ENCODE measurements at regions not wholly inside any gene's neighbourhood (a gene's known extent, or its start where the extent isn't known, plus 50 kb on each side); places are given as distances from the start of the nearest gene placed in this dataset.

GRCh38 chr9:110081395-110081794 is 126.6 kb downstream of the C9orf152 start:
- TF ChIP-seq RARB (CRISPR knock-in tag; IDR thresholded peaks at IDR 0.05) (no peak), ZFP3 (CRISPR knock-in tag; IDR thresholded peaks at IDR 0.05) (no peak), TSHZ2 (CRISPR knock-in tag; IDR thresholded peaks at IDR 0.05) (no peak), ZFP30 (CRISPR knock-in tag; IDR thresholded peaks at IDR 0.05) (no peak), BACH2 (CRISPR knock-in tag; IDR thresholded peaks at IDR 0.05; ENCODE audit: borderline replicate concordance) (no peak), TCF4 (CRISPR knock-in tag; IDR thresholded peaks at IDR 0.05; ENCODE audit: borderline replicate concordance) (no peak), OSR1 (CRISPR knock-in tag; IDR thresholded peaks at IDR 0.05) (no peak), ISL1 (CRISPR knock-in tag; IDR thresholded peaks at IDR 0.05) (no peak), TOX (CRISPR knock-in tag; IDR thresholded peaks at IDR 0.05; ENCODE audit: borderline replicate concordance) (no peak), ZC3H10 (CRISPR knock-in tag; IDR thresholded peaks at IDR 0.05) (no peak), GLIS3 (CRISPR knock-in tag; IDR thresholded peaks at IDR 0.05) (no peak), CREB5 (CRISPR knock-in tag; IDR thresholded peaks at IDR 0.05; ENCODE audit: low read depth) (no peak)
- TF ChIP-seq, protein P1, sequence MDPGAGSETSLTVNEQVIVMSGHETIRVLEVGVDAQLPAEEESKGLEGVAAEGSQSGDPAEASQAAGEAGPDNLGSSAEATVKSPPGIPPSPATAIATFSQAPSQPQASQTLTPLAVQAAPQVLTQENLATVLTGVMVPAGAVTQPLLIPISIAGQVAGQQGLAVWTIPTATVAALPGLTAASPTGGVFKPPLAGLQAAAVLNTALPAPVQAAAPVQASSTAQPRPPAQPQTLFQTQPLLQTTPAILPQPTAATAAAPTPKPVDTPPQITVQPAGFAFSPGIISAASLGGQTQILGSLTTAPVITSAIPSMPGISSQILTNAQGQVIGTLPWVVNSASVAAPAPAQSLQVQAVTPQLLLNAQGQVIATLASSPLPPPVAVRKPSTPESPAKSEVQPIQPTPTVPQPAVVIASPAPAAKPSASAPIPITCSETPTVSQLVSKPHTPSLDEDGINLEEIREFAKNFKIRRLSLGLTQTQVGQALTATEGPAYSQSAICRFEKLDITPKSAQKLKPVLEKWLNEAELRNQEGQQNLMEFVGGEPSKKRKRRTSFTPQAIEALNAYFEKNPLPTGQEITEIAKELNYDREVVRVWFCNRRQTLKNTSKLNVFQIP (CRISPR knock-in tag; IDR thresholded peaks at IDR 0.05; ENCODE audit: borderline replicate concordance, low read depth) = no peak
- TF ChIP-seq, protein P2, sequence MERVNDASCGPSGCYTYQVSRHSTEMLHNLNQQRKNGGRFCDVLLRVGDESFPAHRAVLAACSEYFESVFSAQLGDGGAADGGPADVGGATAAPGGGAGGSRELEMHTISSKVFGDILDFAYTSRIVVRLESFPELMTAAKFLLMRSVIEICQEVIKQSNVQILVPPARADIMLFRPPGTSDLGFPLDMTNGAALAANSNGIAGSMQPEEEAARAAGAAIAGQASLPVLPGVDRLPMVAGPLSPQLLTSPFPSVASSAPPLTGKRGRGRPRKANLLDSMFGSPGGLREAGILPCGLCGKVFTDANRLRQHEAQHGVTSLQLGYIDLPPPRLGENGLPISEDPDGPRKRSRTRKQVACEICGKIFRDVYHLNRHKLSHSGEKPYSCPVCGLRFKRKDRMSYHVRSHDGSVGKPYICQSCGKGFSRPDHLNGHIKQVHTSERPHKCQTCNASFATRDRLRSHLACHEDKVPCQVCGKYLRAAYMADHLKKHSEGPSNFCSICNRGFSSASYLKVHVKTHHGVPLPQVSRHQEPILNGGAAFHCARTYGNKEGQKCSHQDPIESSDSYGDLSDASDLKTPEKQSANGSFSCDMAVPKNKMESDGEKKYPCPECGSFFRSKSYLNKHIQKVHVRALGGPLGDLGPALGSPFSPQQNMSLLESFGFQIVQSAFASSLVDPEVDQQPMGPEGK (CRISPR knock-in tag; IDR thresholded peaks at IDR 0.05; ENCODE audit: borderline replicate concordance) = no peak
